ENCODE measurements at regions not wholly inside any gene's neighbourhood (a gene's known extent, or its start where the extent isn't known, plus 50 kb on each side); places are given as distances from the start of the nearest gene placed in this dataset.

DNA sequence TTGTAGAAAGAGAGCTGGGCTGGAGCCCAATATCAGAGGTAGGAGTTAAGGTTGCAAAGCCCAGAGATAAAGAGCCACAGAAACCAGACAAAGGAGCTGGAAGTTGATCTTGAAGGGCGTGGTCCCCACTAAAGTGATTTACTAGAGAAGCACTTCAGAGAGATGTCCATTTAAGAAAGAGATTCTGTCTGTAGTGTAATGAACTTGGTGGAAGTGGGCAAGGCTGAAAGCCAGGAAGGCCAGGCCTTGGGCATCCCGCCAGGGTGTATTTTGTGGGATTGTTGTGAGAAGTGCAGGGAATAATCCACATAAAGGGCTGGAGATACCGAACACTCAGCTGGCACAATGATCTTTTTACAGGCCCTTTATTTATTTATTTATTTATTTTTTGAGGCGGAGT lies 1398.8 kb downstream of the TBC1D22A start:
- TF ChIP-seq CTCF (IDR thresholded peaks at IDR 0.05) (no peak), POLR2A (IDR thresholded peaks at IDR 0.05) (no peak)

Measured in esophagus squamous epithelium (tissue), 4 donors.